ENCODE measurements at regions not wholly inside any gene's neighbourhood (a gene's known extent, or its start where the extent isn't known, plus 50 kb on each side); places are given as distances from the start of the nearest gene placed in this dataset.

DNA sequence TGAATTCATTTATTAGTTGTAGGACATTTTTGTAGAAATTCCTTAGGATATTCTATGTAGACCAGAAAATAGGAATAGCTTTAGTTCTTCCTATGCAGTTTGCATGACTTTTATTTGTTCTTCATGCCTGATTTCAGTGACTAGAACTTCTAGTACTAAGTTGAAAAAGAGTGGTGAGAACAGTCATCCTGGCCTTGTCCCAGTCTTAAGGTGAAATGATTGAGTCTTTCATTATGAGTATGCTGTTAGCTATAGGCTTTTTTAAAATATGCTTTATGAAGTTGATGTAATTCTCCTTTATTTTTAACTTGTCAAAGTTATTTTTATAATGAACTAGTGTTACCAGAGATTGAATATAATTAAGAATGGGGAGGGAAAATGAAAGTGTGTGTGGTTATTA is 690.1 kb upstream of the KLHL1 start:
- H3K9me3 ChIP-seq = no peaks in the 10 kb centered on the region
- H3K36me3 ChIP-seq = no peaks in the 10 kb centered on the region
- intact Hi-C loops (cut with DNase I; ENCODE audit: low total_unique reads) = no loop called here
- no peak overlapping the region for H3K27ac ChIP-seq
- H3K4me3 ChIP-seq = no peak overlapping the region
- TF ChIP-seq EP300 (IDR thresholded peaks at IDR 0.05; ENCODE audit: low read depth) (no peak), POLR2A (IDR thresholded peaks at IDR 0.05) (no peak), POLR2AphosphoS5 (IDR thresholded peaks at IDR 0.05) (no peak)
- TF ChIP-seq, protein P1, sequence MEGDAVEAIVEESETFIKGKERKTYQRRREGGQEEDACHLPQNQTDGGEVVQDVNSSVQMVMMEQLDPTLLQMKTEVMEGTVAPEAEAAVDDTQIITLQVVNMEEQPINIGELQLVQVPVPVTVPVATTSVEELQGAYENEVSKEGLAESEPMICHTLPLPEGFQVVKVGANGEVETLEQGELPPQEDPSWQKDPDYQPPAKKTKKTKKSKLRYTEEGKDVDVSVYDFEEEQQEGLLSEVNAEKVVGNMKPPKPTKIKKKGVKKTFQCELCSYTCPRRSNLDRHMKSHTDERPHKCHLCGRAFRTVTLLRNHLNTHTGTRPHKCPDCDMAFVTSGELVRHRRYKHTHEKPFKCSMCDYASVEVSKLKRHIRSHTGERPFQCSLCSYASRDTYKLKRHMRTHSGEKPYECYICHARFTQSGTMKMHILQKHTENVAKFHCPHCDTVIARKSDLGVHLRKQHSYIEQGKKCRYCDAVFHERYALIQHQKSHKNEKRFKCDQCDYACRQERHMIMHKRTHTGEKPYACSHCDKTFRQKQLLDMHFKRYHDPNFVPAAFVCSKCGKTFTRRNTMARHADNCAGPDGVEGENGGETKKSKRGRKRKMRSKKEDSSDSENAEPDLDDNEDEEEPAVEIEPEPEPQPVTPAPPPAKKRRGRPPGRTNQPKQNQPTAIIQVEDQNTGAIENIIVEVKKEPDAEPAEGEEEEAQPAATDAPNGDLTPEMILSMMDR (IDR thresholded peaks at IDR 0.05) = no peak
- in situ Hi-C loops (cut with MboI; ENCODE audit: low pct_ligation_motif_present in 1 of 4, low pct_unique_long_range_greater_than_20kb in 1 of 4, low sequenced_read_pairs in 3 of 4) = no loop called here
- no peak for DNase-seq
- no peaks in the 10 kb centered on the region for H3K27me3 ChIP-seq
- no peaks in the 10 kb centered on the region for H3K4me1 ChIP-seq

DNA sequence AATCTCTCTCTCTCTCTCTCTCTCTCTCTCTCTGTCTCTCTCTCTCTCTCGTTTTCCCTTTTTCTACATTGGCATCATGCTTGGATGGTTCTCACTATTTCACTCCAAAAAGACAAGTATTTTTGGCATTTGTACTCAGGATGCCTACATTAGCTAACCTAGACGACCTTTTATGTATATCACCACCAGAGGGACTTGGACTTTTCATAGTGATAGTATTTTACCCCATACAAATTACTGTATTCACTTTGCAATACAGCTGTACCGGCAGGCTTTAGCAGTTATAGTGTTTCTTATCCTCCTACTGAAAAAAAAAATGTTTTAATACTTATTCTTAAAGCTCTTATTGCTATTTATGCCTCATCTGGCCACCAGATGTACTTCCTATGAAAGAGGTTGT is 687.2 kb upstream of the KLHL1 start:
- DNase-seq = no peak
- Histone ChIP-seq H3K36me3 (no peaks in the 10 kb centered on the region), H3K4me1 (no peaks in the 10 kb centered on the region), H3K9me3 (no peaks in the 10 kb centered on the region), H3K4me3 (no peak overlapping the region), H3K27ac (no peak overlapping the region), H3K27me3 (no peaks in the 10 kb centered on the region)
- in situ Hi-C loops (cut with MboI; ENCODE audit: low pct_ligation_motif_present in 1 of 4, low pct_unique_long_range_greater_than_20kb in 1 of 4, low sequenced_read_pairs in 3 of 4) = no loop called here
- 33 to 46% methylated on average over 3 of the region's 3 CpGs for WGBS, 2 donors (ENCODE audit: low coverage in 1 of 2)
- intact Hi-C loops (cut with DNase I; ENCODE audit: low total_unique reads) = no loop called here
- TF ChIP-seq POLR2AphosphoS5 (IDR thresholded peaks at IDR 0.05) (no peak), EP300 (IDR thresholded peaks at IDR 0.05; ENCODE audit: low read depth) (no peak), POLR2A (IDR thresholded peaks at IDR 0.05) (no peak)
- TF ChIP-seq, protein P1 (IDR thresholded peaks at IDR 0.05) = no peak

DNA sequence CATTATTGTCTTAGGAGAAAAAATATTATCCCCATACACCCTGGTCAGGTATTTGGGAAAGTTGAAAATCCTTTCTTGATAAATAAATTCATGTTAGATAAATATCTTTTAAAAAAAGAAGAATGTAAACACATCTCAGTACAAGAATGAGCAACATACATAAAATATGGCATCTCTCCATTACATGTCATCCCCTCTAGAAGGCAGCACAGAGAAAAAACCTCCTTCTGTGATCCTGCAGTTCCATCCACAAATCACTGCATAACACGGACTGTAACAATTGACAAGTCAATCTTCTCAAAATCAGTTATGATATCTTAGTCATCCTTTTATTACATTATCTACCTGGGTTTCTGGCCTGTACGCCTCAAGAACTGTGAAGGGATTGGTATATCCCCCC is 683.9 kb upstream of the KLHL1 start:
- TF ChIP-seq EP300 (IDR thresholded peaks at IDR 0.05; ENCODE audit: low read depth) (no peak), POLR2AphosphoS5 (IDR thresholded peaks at IDR 0.05) (no peak), POLR2A (IDR thresholded peaks at IDR 0.05) (no peak)
- TF ChIP-seq, protein P1 (IDR thresholded peaks at IDR 0.05) = no peak
- in situ Hi-C loops (cut with MboI; ENCODE audit: low pct_ligation_motif_present in 1 of 4, low pct_unique_long_range_greater_than_20kb in 1 of 4, low sequenced_read_pairs in 3 of 4) (no loop called here), intact Hi-C loops (cut with DNase I; ENCODE audit: low total_unique reads) (no loop called here)
- no peak for DNase-seq
- WGBS, 2 donors (ENCODE audit: low coverage in 1 of 2) = 80 to 86% methylated on average over 2 of the region's 2 CpGs
- H3K27me3 ChIP-seq = no peaks in the 10 kb centered on the region
- H3K4me3 ChIP-seq = no peak overlapping the region
- H3K36me3 ChIP-seq = no peaks in the 10 kb centered on the region
- H3K4me1 ChIP-seq = no peaks in the 10 kb centered on the region
- H3K27ac ChIP-seq = no peak overlapping the region
- no peaks in the 10 kb centered on the region for H3K9me3 ChIP-seq

DNA sequence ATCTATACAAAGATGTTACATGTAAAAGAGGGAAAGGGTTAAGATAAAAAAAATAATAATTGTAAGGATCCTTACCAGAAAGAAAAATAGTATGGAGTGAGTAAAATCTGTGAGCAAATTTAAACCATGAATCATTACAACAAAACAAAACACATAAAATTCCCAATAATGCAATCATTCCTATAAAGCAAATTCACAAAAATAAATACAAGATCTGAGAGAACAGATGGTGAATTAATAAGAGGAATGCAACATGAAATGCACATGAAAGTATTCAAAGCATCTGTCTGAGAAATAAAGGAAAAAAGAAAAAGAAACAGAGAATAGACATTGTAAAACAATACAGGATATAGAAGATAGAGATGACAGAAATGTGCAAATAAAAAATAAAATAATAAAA is 681.5 kb upstream of the KLHL1 start:
- DNase-seq = no peak
- Histone ChIP-seq H3K9me3 (no peaks in the 10 kb centered on the region), H3K27me3 (no peaks in the 10 kb centered on the region), H3K36me3 (no peaks in the 10 kb centered on the region), H3K4me1 (no peaks in the 10 kb centered on the region), H3K4me3 (no peak overlapping the region), H3K27ac (no peak overlapping the region)
- intact Hi-C loops (cut with DNase I; ENCODE audit: low total_unique reads) (no loop called here), in situ Hi-C loops (cut with MboI; ENCODE audit: low pct_ligation_motif_present in 1 of 4, low pct_unique_long_range_greater_than_20kb in 1 of 4, low sequenced_read_pairs in 3 of 4) (no loop called here)
- TF ChIP-seq EP300 (IDR thresholded peaks at IDR 0.05; ENCODE audit: low read depth) (no peak), POLR2AphosphoS5 (IDR thresholded peaks at IDR 0.05) (no peak), POLR2A (IDR thresholded peaks at IDR 0.05) (no peak)
- TF ChIP-seq, protein P1 (IDR thresholded peaks at IDR 0.05) = no peak
